ENCODE measurements at regions not wholly inside any gene's neighbourhood (a gene's known extent, or its start where the extent isn't known, plus 50 kb on each side); places are given as distances from the start of the nearest gene placed in this dataset.

- DNase-seq (ENCODE audit: low read depth): no peak
Observed at GRCh38 chr5:133829786-133830185, 138.6 kb downstream of the C5orf15 start.

GRCh38 chr5:133828722-133829121 is 139.7 kb downstream of the C5orf15 start:
- DNase-seq (ENCODE audit: low read depth): no peak

DNA sequence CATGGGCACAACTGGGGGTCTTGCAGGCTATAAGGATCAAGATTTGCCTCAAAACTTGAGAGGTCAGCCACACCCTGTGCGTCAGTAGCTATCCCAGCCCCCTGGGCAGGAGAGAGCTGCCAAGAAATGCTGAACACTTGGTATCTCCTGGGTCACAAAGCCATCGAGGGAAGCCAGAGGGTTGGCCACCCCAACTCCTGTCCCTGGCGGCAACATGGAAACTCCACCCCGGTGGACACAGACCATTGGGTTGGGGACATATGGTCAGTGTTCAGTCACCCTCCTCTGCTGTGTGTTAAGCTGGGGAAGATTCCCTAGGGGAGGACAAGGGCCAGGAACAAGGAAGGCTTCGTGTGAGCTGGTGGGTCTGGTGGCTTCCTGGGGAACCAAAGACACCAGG is 140.6 kb downstream of the C5orf15 start:
- DNase-seq (ENCODE audit: low read depth): no peak

DNA sequence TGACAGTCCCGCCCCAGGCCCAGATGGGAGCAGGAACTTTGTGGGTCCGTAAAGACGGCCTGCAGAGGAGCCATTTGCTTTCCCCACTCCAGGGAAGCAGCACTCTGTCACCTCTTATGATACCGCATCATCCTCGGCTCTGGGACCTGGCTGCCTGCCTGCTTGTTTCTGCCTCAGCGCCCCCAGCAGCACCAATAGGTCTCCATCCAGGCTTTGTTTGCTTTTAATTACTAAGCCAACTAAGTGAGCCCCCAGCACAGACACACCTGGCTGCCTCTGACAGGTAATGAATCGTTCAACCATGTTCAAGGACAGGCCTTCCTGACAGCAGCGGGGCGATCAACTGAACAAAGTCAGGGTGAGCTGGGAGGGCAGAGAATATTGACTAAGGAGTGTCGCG is 141.4 kb downstream of the C5orf15 start:
- DNase-seq (ENCODE audit: low read depth): no peak

- DNase-seq (ENCODE audit: low read depth): no peak
Observed at GRCh38 chr5:133825631-133826289, 142.7 kb downstream of the C5orf15 start.

DNA sequence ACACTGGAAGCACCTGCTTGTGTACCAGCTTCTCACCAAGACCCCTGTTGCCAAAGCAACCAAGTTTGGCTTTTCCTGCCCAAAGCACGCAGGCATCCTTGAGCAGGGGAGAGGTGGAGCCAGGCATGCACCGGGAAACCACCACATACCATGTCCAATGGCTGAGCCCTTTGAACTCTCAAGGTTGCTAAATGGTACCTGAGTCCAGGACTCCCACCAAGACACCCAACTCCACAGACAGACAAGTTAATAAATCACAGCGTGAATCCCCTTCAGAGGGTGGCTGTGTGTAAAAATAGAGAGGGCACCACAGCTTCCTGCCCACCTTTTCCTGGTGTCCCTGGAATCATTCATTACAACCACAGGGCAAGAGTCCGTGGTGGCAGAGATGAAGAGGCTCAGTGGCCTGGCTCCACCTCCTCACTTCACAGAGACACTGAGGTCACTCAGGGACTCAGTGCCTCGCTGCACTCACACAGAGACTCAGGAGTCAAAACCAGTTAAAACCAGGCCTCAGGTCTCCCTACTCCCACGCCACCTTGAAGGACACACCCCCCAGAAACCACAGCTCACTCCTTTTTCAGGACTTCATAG is 143.7 kb downstream of the C5orf15 start:
- DNase-seq (ENCODE audit: low read depth): no peak

DNA sequence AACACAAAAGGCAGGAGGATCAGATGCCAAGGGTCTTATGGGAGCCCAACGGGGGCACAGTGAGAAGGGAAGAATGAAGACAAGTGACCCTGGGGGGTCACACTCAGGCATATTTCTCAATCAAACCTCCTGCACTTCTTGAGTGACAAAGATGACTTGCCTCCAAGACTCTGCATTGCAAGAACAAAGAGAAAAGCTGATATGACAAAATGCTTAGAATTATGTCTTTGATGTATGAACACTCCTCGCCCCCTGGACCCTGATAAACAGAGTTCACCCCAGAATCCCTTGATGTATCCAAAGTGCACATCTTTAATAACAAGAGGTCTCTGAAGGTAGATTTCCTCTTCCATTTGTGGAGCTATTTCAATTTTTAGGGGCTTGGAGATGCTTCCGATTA is 146.5 kb downstream of the C5orf15 start:
- DNase-seq (ENCODE audit: low read depth): no peak

GRCh38 chr5:133821311-133821741 is 147.1 kb downstream of the C5orf15 start:
- no peak for DNase-seq (ENCODE audit: low read depth)

DNA sequence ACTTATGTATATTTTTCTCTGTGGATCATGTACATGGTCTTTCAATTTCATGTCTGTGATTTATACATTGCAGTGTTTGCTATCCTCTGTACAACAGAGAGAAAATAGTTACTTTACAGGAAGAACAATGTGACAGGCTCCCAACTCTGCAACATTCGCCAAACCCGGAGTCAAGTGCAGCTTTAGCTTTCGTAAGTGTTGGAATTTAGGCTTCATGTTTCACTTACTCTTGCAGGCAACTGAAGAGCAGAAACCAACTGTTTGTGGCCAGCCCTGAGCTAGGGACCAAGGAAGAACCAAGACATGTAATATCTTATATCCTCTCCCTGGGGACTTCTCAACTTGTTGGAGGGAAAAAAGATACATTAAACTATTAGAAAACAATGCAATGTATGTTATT is 147.9 kb downstream of the C5orf15 start:
- no peak for DNase-seq (ENCODE audit: low read depth)

- DNase-seq (ENCODE audit: low read depth): no peak
Observed at GRCh38 chr5:133819977-133820471, 148.4 kb downstream of the C5orf15 start.

- no peak for DNase-seq (ENCODE audit: low read depth)
Observed at GRCh38 chr5:133818869-133819600, 149.4 kb downstream of the C5orf15 start.

DNA sequence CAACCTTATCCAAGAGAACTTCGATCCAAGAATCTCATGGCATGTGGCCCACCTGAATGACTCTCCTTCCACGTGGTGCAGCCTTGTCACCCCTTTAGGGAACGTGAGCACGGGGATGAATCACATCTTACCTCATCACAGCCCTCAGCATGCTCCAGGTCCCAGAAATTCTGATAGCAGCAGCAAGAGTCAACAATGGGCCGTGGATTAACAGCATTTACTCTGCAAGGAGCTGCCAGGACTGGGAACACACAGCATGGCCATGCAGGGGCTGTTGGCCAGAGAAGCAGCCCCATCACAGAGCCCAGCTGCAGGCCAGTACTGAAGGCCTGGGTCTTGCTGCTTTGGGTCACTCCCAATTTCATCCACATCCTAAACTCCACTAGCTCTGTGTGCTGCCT is 150.4 kb downstream of the C5orf15 start:
- no peak for DNase-seq (ENCODE audit: low read depth)

DNA sequence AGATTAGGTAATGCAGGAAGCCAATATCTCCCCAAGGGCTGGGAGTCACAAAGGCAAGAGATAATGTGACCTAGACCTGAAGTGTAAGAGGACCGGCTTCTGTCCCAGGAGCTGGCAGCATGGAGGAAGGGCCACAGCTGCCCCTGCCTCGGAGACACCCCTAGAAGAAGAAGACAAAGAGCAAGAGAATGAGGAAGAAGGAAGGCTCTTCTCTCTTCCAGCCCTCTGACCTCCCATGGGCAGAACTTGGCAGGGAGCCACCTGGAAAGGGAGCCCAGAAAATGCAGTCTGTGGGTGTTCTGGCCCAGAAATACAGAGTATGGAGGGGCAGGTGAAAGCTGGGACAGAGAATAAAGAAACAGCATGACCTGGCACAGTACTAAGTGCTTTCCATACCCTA is 151.0 kb downstream of the C5orf15 start:
- DNase-seq (ENCODE audit: low read depth): no peak

DNA sequence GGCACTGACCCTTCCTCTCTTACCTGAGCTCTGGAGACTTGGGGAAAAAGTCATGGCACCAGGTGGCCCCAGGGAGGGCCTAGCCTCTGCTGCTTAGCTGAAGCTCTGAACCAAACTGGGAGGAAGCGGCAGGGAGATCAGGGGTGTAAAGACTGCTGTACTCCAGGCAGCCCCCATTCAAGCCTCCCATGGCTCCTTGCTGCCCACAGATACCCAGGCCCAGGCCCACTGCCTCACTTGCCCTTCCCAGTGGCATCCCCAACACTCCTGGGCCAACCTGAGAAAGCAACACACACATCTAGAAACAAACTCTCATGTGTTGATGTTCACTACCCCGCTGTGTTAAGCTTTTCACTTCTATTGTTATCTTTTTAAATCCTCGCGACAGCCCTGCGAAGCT is 151.6 kb downstream of the C5orf15 start:
- no peak for DNase-seq (ENCODE audit: low read depth)

GRCh38 chr5:133814152-133814551 is 154.3 kb downstream of the C5orf15 start:
- no peak for DNase-seq (ENCODE audit: low read depth)

GRCh38 chr5:133811168-133811567 is 157.3 kb downstream of the C5orf15 start:
- no peak for DNase-seq (ENCODE audit: low read depth)

GRCh38 chr5:133809801-133810200 is 158.6 kb downstream of the C5orf15 start:
- DNase-seq (ENCODE audit: low read depth): no peak

- DNase-seq (ENCODE audit: low read depth): no peak
Observed at GRCh38 chr5:133807348-133807747, 161.1 kb downstream of the C5orf15 start.

- DNase-seq (ENCODE audit: low read depth): no peak
Observed at GRCh38 chr5:133806847-133807246, 161.6 kb downstream of the C5orf15 start.

- DNase-seq (ENCODE audit: low read depth): peak; percentile 13
Observed at GRCh38 chr5:133801955-133802751, 166.3 kb downstream of the C5orf15 start.

DNA sequence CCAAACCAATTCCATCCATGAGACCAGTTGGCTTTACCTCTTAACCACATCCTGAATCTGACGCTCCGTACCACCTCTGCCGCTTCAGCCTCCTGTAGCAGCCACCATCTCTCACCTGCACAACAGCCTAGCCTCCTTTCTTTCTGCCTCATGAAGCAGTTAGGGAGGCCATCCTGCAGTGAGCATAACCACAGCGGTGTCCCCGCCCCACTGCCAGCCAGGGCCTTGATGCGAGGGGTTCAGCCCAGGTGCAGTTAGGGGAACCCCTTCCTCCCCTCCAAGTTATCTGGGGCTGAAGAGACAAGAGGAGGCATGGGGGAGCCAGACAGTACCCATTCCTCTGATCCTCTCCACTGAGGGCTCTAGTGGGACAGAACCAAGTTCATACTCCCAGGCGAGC is 167.0 kb downstream of the C5orf15 start:
- DNase-seq (ENCODE audit: low read depth): no peak
